ENCODE measurements at regions not wholly inside any gene's neighbourhood (a gene's known extent, or its start where the extent isn't known, plus 50 kb on each side); places are given as distances from the start of the nearest gene placed in this dataset.

DNA sequence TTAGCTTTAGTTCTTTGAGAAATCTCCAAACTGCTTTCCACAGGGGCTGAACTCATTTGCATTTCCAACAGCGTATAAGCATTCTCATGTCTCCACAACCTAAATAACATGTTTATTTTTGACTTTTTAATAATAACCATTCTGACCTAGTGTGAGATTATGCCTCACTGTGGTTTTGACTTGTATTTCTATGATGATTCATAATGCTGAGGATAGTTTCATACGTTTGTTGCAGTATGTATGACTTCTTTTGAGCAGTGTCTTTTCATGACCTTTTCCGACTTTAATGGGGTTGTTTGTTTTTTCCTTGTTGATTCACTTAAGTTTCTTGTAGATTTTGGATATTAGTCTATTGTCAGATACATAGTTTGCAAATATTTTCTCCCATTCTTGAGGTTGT is 1833.0 kb upstream of the PCDH10 start:
- Histone ChIP-seq H3K27me3 (ENCODE audit: control insufficient read depth, insufficient read depth, low read length) (no peaks in the 10 kb centered on the region), H3K9me3 (ENCODE audit: control insufficient read depth in 2 of 3, insufficient read depth in 1 of 3, low read length in 3 of 3) (no peaks in the 10 kb centered on the region), H3K36me3 (ENCODE audit: control insufficient read depth in 2 of 3, insufficient read depth in 3 of 3, low read length in 3 of 3) (no peaks in the 10 kb centered on the region), H3K9ac (ENCODE audit: low read length in 3 of 3) (no peak overlapping the region), H3K4me1 (ENCODE audit: control insufficient read depth in 2 of 3, insufficient read depth in 2 of 3, low read depth in 1 of 3, low read length in 3 of 3) (no peaks in the 10 kb centered on the region), H3K27ac (ENCODE audit: low read depth in 2 of 2, low read length in 2 of 2) (no peak overlapping the region), H3K4me3 (ENCODE audit: low read length in 3 of 3) (no peak overlapping the region)
- DNase-seq (no peak), FAIRE-seq (no peak)
- no peak for TF ChIP-seq CTCF (IDR thresholded peaks at IDR 0.05; ENCODE audit: borderline replicate concordance, extremely low read depth, insufficient read depth)
- intact Hi-C loops (cut with DNase I): no loop called here

DNA sequence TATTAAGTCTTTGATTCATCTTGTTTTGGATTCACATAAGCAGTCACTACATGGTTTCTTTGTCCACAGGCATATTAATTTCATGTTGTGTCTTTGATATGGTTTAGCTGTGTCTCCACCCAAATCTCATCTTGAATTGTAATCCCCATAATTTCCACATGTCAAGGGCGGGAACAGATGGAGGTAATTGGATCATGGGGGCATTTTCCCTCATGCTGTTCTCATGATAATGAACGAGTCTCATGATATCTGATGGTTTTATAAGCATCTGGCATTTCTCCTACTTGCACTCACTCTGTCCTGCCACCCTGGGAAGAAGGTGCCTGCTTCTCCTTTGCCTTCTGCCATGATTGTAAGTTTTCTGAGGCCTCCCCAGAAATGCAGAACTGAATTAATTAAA is 1811.2 kb upstream of the PCDH10 start:
- intact Hi-C loops (cut with DNase I): no loop called here
- Histone ChIP-seq H3K4me1 (ENCODE audit: control insufficient read depth in 2 of 3, insufficient read depth in 2 of 3, low read depth in 1 of 3, low read length in 3 of 3) (no peaks in the 10 kb centered on the region), H3K27me3 (ENCODE audit: control insufficient read depth, insufficient read depth, low read length) (no peaks in the 10 kb centered on the region), H3K4me3 (ENCODE audit: low read length in 3 of 3) (no peak overlapping the region), H3K36me3 (ENCODE audit: control insufficient read depth in 2 of 3, insufficient read depth in 3 of 3, low read length in 3 of 3) (no peaks in the 10 kb centered on the region), H3K27ac (ENCODE audit: low read depth in 2 of 2, low read length in 2 of 2) (no peak overlapping the region), H3K9ac (ENCODE audit: low read length in 3 of 3) (no peak overlapping the region), H3K9me3 (ENCODE audit: control insufficient read depth in 2 of 3, insufficient read depth in 1 of 3, low read length in 3 of 3) (no peaks in the 10 kb centered on the region)
- no peak for TF ChIP-seq CTCF (IDR thresholded peaks at IDR 0.05; ENCODE audit: borderline replicate concordance, extremely low read depth, insufficient read depth)
- no peak for FAIRE-seq
- no peak for DNase-seq

DNA sequence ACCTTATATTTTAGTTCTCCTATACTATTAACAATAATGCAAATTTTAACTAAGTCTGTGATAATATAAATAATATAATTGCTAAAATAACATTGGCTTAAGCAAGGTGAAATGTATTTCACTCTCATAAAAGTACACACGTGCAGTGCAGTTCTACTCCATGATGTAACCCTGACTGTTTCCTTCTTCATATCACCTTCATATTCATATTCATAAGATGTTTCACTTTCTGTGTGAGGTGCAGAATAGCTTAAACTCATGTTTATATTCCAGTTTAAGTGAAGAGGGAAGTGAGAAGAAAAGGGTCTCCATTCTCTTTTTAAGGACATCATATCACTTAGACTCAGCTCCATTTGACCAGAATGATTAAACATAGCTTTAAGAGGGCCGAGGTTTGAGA is 1810.0 kb upstream of the PCDH10 start:
- no peak overlapping the region for H3K4me3 ChIP-seq (ENCODE audit: low read length in 3 of 3)
- no peak for TF ChIP-seq CTCF (IDR thresholded peaks at IDR 0.05; ENCODE audit: borderline replicate concordance, extremely low read depth, insufficient read depth)
- no peaks in the 10 kb centered on the region for H3K36me3 ChIP-seq (ENCODE audit: control insufficient read depth in 2 of 3, insufficient read depth in 3 of 3, low read length in 3 of 3)
- intact Hi-C loops (cut with DNase I): no loop called here
- FAIRE-seq (no peak), DNase-seq (no peak)
- H3K4me1 ChIP-seq (ENCODE audit: control insufficient read depth in 2 of 3, insufficient read depth in 2 of 3, low read depth in 1 of 3, low read length in 3 of 3): no peaks in the 10 kb centered on the region
- no peaks in the 10 kb centered on the region for H3K27me3 ChIP-seq (ENCODE audit: control insufficient read depth, insufficient read depth, low read length)
- no peaks in the 10 kb centered on the region for H3K9me3 ChIP-seq (ENCODE audit: control insufficient read depth in 2 of 3, insufficient read depth in 1 of 3, low read length in 3 of 3)
- no peak overlapping the region for H3K27ac ChIP-seq (ENCODE audit: low read depth in 2 of 2, low read length in 2 of 2)
- no peak overlapping the region for H3K9ac ChIP-seq (ENCODE audit: low read length in 3 of 3)

GRCh38 chr4:131344761-131345160 is 1804.3 kb upstream of the PCDH10 start:
- Histone ChIP-seq H3K9me3 (ENCODE audit: control insufficient read depth in 2 of 3, insufficient read depth in 1 of 3, low read length in 3 of 3) (no peaks in the 10 kb centered on the region), H3K27me3 (ENCODE audit: control insufficient read depth, insufficient read depth, low read length) (no peaks in the 10 kb centered on the region), H3K27ac (ENCODE audit: low read depth in 2 of 2, low read length in 2 of 2) (no peak overlapping the region), H3K9ac (ENCODE audit: low read length in 3 of 3) (no peak overlapping the region), H3K4me1 (ENCODE audit: control insufficient read depth in 2 of 3, insufficient read depth in 2 of 3, low read depth in 1 of 3, low read length in 3 of 3) (no peaks in the 10 kb centered on the region), H3K4me3 (ENCODE audit: low read length in 3 of 3) (no peak overlapping the region), H3K36me3 (ENCODE audit: control insufficient read depth in 2 of 3, insufficient read depth in 3 of 3, low read length in 3 of 3) (no peaks in the 10 kb centered on the region)
- TF ChIP-seq CTCF (IDR thresholded peaks at IDR 0.05; ENCODE audit: borderline replicate concordance, extremely low read depth, insufficient read depth): no peak
- FAIRE-seq: no peak
- intact Hi-C loops (cut with DNase I): no loop called here
- no peak for DNase-seq

Data from kidney (tissue), 13 donors.